ENCODE measurements at regions not wholly inside any gene's neighbourhood (a gene's known extent, or its start where the extent isn't known, plus 50 kb on each side); places are given as distances from the start of the nearest gene placed in this dataset.

- CTCF ChIA-PET (ENCODE audit: low intra/inter-chr PET ratio, low total read pairs): no interaction called here
- in situ Hi-C loops (cut with HindIII; ENCODE audit: extremely low pct_ligation_motif_present, low pct_unique_long_range_greater_than_20kb) (no loop called here), intact Hi-C loops (cut with micrococcal nuclease; ENCODE audit: unreplicated experiment) (no loop called here)
- no peaks in the 10 kb centered on the region for H4K20me1 ChIP-seq (ENCODE audit: insufficient read depth, low read length)
- no peaks in the 10 kb centered on the region for H3K27me3 ChIP-seq (ENCODE audit: control insufficient read depth in 1 of 2, insufficient read depth in 2 of 2, low read length in 2 of 2)
- H3K36me3 ChIP-seq (replicated peaks in 1 of 2; ENCODE audit: control insufficient read depth in 1 of 2, insufficient read depth in 2 of 2, low read length in 2 of 2): no peaks in the 10 kb centered on the region
- BruUV-seq (replicated peaks): no TSS peak
- no peak overlapping the region for H3K9ac ChIP-seq (ENCODE audit: insufficient read depth, low read depth, low read length)
- H3K27ac ChIP-seq (ENCODE audit: extremely low read length, insufficient read depth, low read length): no peak overlapping the region
- ATAC-seq (no peak), FAIRE-seq (no peak), DNase-seq (ENCODE audit: low spot score) (no peak)
- no peak overlapping the region for H2AFZ ChIP-seq (ENCODE audit: low read length)
- H3K4me3 ChIP-seq (replicated peaks in 1 of 3; ENCODE audit: insufficient read depth in 1 of 3, low read depth in 2 of 3, low read length in 3 of 3): no peak overlapping the region
- 0% methylated on average over 2 of the region's 2 CpGs for whole genome bisulfite sequencing (ENCODE audit: low lambda C conversion rate)
- H3K4me2 ChIP-seq (ENCODE audit: low read depth, low read length): no peak overlapping the region
- H3K9me3 ChIP-seq (ENCODE audit: low read length): no peaks in the 10 kb centered on the region
- no peaks in the 10 kb centered on the region for H3K4me1 ChIP-seq (ENCODE audit: insufficient read depth, low read length)
- POLR2A ChIA-PET: no interaction called here
- no peaks in the 10 kb centered on the region for H3K79me2 ChIP-seq (ENCODE audit: insufficient read depth, low read length)
- TF ChIP-seq KIAA2018 (CRISPR knock-in tag; IDR thresholded peaks at IDR 0.05; ENCODE audit: borderline replicate concordance) (no peak), ZNF609 (CRISPR knock-in tag; IDR thresholded peaks at IDR 0.05; ENCODE audit: borderline replicate concordance) (no peak), FLYWCH1 (CRISPR knock-in tag; IDR thresholded peaks at IDR 0.05) (no peak), E2F5 (CRISPR knock-in tag; conservative IDR thresholded peaks at IDR 0.05) (no peak), MIER3 (CRISPR knock-in tag; IDR thresholded peaks at IDR 0.05; ENCODE audit: borderline replicate concordance) (no peak), UBTF (CRISPR knock-in tag; IDR thresholded peaks at IDR 0.05) (no peak), GATAD1 (CRISPR knock-in tag; IDR thresholded peaks at IDR 0.05) (no peak), CC2D1A (CRISPR knock-in tag; IDR thresholded peaks at IDR 0.05) (no peak)
Measured at GRCh38 chr20:11064946-11065345, 391.1 kb upstream of the JAG1 start.
